ENCODE measurements at regions not wholly inside any gene's neighbourhood (a gene's known extent, or its start where the extent isn't known, plus 50 kb on each side); places are given as distances from the start of the nearest gene placed in this dataset.
"Not testable (repeated sequence)": the region's sequence is repeated elsewhere in the genome, so short reads cannot be mapped to it uniquely, and the experiment has no call there.

GRCh38 chr4:114383721-114384120 is 214.9 kb upstream of the UGT8 start:
- peak; percentile 59 for DNase-seq

- DNase-seq, result peak; percentile 37
Measured at GRCh38 chr4:114384629-114385028, 214.0 kb upstream of the UGT8 start.

GRCh38 chr4:114385195-114385985 is 213.2 kb upstream of the UGT8 start:
- no peak for DNase-seq

GRCh38 chr4:114386637-114387233 is 211.9 kb upstream of the UGT8 start:
- no peak for DNase-seq

GRCh38 chr4:114389070-114389685 is 209.4 kb upstream of the UGT8 start:
- DNase-seq, result no peak

- DNase-seq, result no peak
Measured at GRCh38 chr4:114393295-114394038, 205.1 kb upstream of the UGT8 start.

- no peak for DNase-seq
Measured at GRCh38 chr4:114396808-114397207, 201.8 kb upstream of the UGT8 start.

- DNase-seq, result no peak
Measured at GRCh38 chr4:114398410-114398809, 200.2 kb upstream of the UGT8 start.

GRCh38 chr4:114399105-114399504 is 199.5 kb upstream of the UGT8 start:
- no peak for DNase-seq

- DNase-seq, result no peak
Measured at GRCh38 chr4:114400531-114400930, 198.1 kb upstream of the UGT8 start.

- DNase-seq, result no peak
Measured at GRCh38 chr4:114401483-114401882, 197.1 kb upstream of the UGT8 start.

- DNase-seq, result no peak
Measured at GRCh38 chr4:114417214-114417613, 181.4 kb upstream of the UGT8 start.

GRCh38 chr4:114420069-114420468 is 178.5 kb upstream of the UGT8 start:
- no peak for DNase-seq

- no peak for DNase-seq
Measured at GRCh38 chr4:114423582-114423981, 175.0 kb upstream of the UGT8 start.

- no peak for DNase-seq
Measured at GRCh38 chr4:114435116-114435515, 163.5 kb upstream of the UGT8 start.

- no peak for DNase-seq
Measured at GRCh38 chr4:114442856-114443255, 155.8 kb upstream of the UGT8 start.

- no peak for DNase-seq
Measured at GRCh38 chr4:114444211-114444610, 154.4 kb upstream of the UGT8 start.

GRCh38 chr4:114447963-114448516 is 150.6 kb upstream of the UGT8 start:
- DNase-seq, result not testable (repeated sequence)

- no peak for DNase-seq
Measured at GRCh38 chr4:114458728-114459127, 139.9 kb upstream of the UGT8 start.

GRCh38 chr4:114464726-114465272 is 133.8 kb upstream of the UGT8 start:
- no peak for DNase-seq

- no peak for DNase-seq
Measured at GRCh38 chr4:114465766-114466165, 132.8 kb upstream of the UGT8 start.

GRCh38 chr4:114466299-114466698 is 132.3 kb upstream of the UGT8 start:
- no peak for DNase-seq

Data from NCI-H446 treated with DMSO at 0.1 percent for 48 hours (cell line).